Natural killer cell (primary cell): ENCODE measurements at regions not wholly inside any gene's neighbourhood (a gene's known extent, or its start where the extent isn't known, plus 50 kb on each side); places are given as distances from the start of the nearest gene placed in this dataset.

Source experiments
- ATAC-seq, 3 donors: fragments of 150-1000 bp in 2 of 3; fragments of 200-7000 bp in 1 of 3; cut with Tn5 transposase; 1 replicate in 1 of 3; 2 replicates in 2 of 3; pipeline ENCODE4 v1.10.0; 2021; ENCODE audit warnings: mild to moderate bottlenecking in 2 of 3, moderate library complexity in 2 of 3
- DNase-seq, 2 donors: peaks; one replicate each; pipeline versions ENCODE4 v3.0.0 to v3.0.0-alpha.2; 2013 to 2021; ENCODE audit warnings: mixed read lengths in 1 of 2
- H3K27ac ChIP-seq: one replicate; pipeline ENCODE4 v1.5.1; 2013; ENCODE audit warnings: mild to moderate bottlenecking, low read length
- H3K27me3 ChIP-seq: one replicate; pipeline ENCODE4 v1.6.1; 2013; ENCODE audit warnings: low read length; ENCODE audit not compliant: control insufficient read depth, insufficient read depth
- H3K36me3 ChIP-seq: one replicate; pipeline ENCODE4 v1.6.1; 2013; ENCODE audit warnings: low read length; ENCODE audit not compliant: control insufficient read depth, insufficient read depth
- H3K4me1 ChIP-seq: one replicate; pipeline ENCODE4 v1.6.1; 2013; ENCODE audit warnings: low read length; ENCODE audit not compliant: control insufficient read depth, insufficient read depth
- H3K4me3 ChIP-seq: one replicate; pipeline ENCODE4 v1.5.1; 2013; ENCODE audit warnings: low read length
- H3K9me3 ChIP-seq: one replicate; pipeline ENCODE4 v1.6.1; 2013; ENCODE audit warnings: low read length; ENCODE audit not compliant: control insufficient read depth, insufficient read depth
- H3K27ac Mint-ChIP-seq, 2 donors: one replicate each; pipeline ENCODE4 v1.8.0; 2022; ENCODE audit warnings: mild to moderate bottlenecking in 2 of 2, mixed read lengths in 2 of 2, moderate library complexity in 1 of 2
- H3K27me3 Mint-ChIP-seq, 2 donors: one replicate each; pipeline ENCODE4 v1.8.0; 2022; ENCODE audit warnings: low read depth in 2 of 2, mixed read lengths in 2 of 2
- H3K36me3 Mint-ChIP-seq: one replicate; pipeline ENCODE4 v1.8.0; 2022; ENCODE audit warnings: mixed read lengths
- H3K4me1 Mint-ChIP-seq, 2 donors: one replicate each; pipeline ENCODE4 v1.8.0; 2022; ENCODE audit warnings: mixed read lengths in 2 of 2
- H3K4me3 Mint-ChIP-seq: one replicate; pipeline ENCODE4 v1.8.0; 2022; ENCODE audit warnings: mild to moderate bottlenecking, moderate library complexity, mixed read lengths
- H3K9me3 Mint-ChIP-seq, 2 donors: one replicate each; pipeline ENCODE4 v1.8.0; 2022; ENCODE audit warnings: mixed read lengths in 2 of 2
- WGBS: methylation state at CpG from one replicate; pipeline ENCODE4 v1.1.7; 2013; ENCODE audit warnings: missing lambda C conversion rate; ENCODE audit not compliant: insufficient coverage; 5-methylcytosine and 5-hydroxymethylcytosine counted together
- intact Hi-C: fragments of 100-400 bp; cut with micrococcal nuclease; formaldehyde crosslinking; loops from one replicate; pipeline ENCODE4 v1.14.2; 2022
- TF ChIP-seq, protein P1 (sequence below): fragments of 200-600 bp; IDR thresholded peaks from one replicate; pipeline ENCODE4 v1.8.0; 2022; ENCODE audit warnings: antibody characterized with exemption

DNA sequence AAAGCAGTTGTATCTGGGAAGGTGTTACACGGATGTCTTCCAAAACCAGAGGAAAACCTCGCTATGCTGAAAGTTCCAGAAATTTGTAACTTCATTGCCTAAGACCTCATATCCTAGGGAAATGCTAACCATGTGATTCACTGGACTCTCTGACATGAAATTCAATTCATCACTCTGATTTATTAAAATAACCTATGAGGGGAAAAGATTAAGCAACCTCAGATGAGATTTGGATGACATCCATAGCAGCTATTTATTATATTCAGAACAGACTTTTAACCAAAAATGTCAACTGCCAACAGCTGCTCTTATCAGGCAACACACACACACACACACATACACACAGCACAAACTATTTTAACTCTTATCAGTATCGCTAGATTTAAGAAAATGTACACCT, 1006.4 kb upstream of the CTNND2 start:
- H3K4me3 Mint-ChIP-seq: no peak overlapping the region
- Histone ChIP-seq H3K4me3 (no peak overlapping the region), H3K9me3 (no peaks in the 10 kb centered on the region), H3K4me1 (no peaks in the 10 kb centered on the region), H3K27ac (no peak overlapping the region), H3K27me3 (no peaks in the 10 kb centered on the region), H3K36me3 (no peaks in the 10 kb centered on the region)
- TF ChIP-seq, protein P1, sequence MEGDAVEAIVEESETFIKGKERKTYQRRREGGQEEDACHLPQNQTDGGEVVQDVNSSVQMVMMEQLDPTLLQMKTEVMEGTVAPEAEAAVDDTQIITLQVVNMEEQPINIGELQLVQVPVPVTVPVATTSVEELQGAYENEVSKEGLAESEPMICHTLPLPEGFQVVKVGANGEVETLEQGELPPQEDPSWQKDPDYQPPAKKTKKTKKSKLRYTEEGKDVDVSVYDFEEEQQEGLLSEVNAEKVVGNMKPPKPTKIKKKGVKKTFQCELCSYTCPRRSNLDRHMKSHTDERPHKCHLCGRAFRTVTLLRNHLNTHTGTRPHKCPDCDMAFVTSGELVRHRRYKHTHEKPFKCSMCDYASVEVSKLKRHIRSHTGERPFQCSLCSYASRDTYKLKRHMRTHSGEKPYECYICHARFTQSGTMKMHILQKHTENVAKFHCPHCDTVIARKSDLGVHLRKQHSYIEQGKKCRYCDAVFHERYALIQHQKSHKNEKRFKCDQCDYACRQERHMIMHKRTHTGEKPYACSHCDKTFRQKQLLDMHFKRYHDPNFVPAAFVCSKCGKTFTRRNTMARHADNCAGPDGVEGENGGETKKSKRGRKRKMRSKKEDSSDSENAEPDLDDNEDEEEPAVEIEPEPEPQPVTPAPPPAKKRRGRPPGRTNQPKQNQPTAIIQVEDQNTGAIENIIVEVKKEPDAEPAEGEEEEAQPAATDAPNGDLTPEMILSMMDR: no peak
- no peak for ATAC-seq
- intact Hi-C loops: no loop called here
- H3K27me3 Mint-ChIP-seq: peaks cover 0 to 12% of the 10 kb centered on the region in 2 donors
- no peak overlapping the region for H3K27ac Mint-ChIP-seq
- no peak for DNase-seq
- H3K36me3 Mint-ChIP-seq: no peaks in the 10 kb centered on the region
- H3K9me3 Mint-ChIP-seq: no peaks in the 10 kb centered on the region
- 25% methylated on average over 2 of the region's 3 CpGs for WGBS
- peaks cover 4 to 5% of the 10 kb centered on the region in 2 donors for H3K4me1 Mint-ChIP-seq

DNA sequence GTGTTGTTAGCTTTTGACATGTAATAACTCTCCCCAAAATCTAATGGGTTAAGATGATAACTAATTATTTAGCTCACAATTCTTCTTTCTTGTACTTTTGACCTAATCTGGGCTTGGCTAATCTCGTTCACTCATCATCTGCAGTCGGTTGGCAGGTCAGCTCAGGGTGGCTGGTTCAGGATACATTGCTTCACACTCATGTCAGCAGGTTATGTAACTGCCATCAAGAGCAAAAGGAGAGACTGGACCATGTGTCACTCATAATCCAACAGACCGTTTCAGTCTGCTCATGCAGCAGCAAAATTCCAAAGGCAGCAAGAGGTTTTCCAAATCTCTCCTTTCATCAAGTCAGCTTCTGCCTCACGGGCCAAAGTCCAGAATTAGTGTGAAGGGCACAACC, 998.4 kb upstream of the CTNND2 start:
- Histone ChIP-seq H3K4me3 (no peak overlapping the region), H3K27ac (no peak overlapping the region), H3K9me3 (no peaks in the 10 kb centered on the region), H3K4me1 (no peaks in the 10 kb centered on the region), H3K27me3 (no peaks in the 10 kb centered on the region), H3K36me3 (no peaks in the 10 kb centered on the region)
- ATAC-seq (no peak), DNase-seq (no peak)
- H3K36me3 Mint-ChIP-seq: no peaks in the 10 kb centered on the region
- peaks cover 0 to 4% of the 10 kb centered on the region in 2 donors for H3K9me3 Mint-ChIP-seq
- peaks cover 0 to 4% of the 10 kb centered on the region in 2 donors for H3K27me3 Mint-ChIP-seq
- H3K4me1 Mint-ChIP-seq: no peaks in the 10 kb centered on the region
- H3K4me3 Mint-ChIP-seq: no peak overlapping the region
- intact Hi-C loops: no loop called here
- TF ChIP-seq, protein P1: no peak
- 69% methylated on average over 4 of the region's 4 CpGs for WGBS
- H3K27ac Mint-ChIP-seq: no peak overlapping the region

DNA sequence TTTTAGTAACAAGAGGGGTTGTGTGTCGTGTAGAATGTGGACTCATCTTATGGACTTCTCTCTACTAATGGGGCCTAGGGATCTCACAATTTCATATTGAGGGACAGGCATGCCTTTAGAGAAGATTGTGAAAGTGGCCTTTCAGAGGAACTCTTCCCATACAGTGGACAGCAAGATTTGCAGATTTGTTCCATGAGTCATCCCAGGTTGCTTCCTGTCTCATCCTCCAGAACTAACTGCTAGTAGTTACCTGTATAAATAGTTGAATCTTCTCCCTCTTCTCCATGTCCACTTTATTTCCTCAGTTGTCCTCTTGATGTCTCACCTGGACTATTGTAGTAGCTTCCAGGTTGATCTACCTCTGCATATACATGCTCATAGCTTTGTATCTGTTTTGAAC, 997.5 kb upstream of the CTNND2 start:
- TF ChIP-seq, protein P1: no peak
- H3K4me3 ChIP-seq: no peak overlapping the region
- WGBS: no CpG with 5 or more reads among the region's 1 CpG
- DNase-seq (no peak), ATAC-seq (no peak)
- H3K4me1 ChIP-seq: no peaks in the 10 kb centered on the region
- no peaks in the 10 kb centered on the region for H3K4me1 Mint-ChIP-seq
- peaks cover 0 to 5% of the 10 kb centered on the region in 2 donors for H3K27me3 Mint-ChIP-seq
- H3K27me3 ChIP-seq: no peaks in the 10 kb centered on the region
- no peaks in the 10 kb centered on the region for H3K9me3 ChIP-seq
- intact Hi-C loops: no loop called here
- H3K27ac Mint-ChIP-seq: no peak overlapping the region
- no peaks in the 10 kb centered on the region for H3K36me3 ChIP-seq
- peaks cover 0 to 4% of the 10 kb centered on the region in 2 donors for H3K9me3 Mint-ChIP-seq
- H3K4me3 Mint-ChIP-seq: no peak overlapping the region
- no peak overlapping the region for H3K27ac ChIP-seq
- no peaks in the 10 kb centered on the region for H3K36me3 Mint-ChIP-seq

DNA sequence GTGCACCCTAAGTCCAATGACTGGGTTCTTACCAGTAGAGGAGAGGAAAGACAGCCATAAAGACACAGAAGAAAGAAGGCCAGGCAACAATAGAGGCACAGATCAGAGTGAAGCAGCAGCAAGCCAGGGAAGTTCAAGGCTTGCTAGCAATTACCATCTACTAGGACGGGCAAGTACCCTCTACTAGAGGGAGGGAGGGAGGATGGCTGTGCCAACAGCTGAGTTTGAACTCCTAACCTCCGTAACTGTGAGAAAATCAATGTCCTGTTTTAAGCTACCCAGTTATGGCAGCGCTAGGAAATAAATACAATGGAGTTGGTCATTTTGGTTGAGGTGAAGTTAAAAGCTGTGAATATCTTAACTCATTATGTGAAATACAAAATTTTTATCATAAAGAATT, 991.8 kb upstream of the CTNND2 start:
- Mint-ChIP-seq H3K4me3 (no peak overlapping the region), H3K9me3 (peaks cover 0 to 4% of the 10 kb centered on the region in 2 donors), H3K27ac (no peak overlapping the region), H3K27me3 (peaks cover 0 to 5% of the 10 kb centered on the region in 2 donors), H3K4me1 (no peaks in the 10 kb centered on the region), H3K36me3 (no peaks in the 10 kb centered on the region)
- Histone ChIP-seq H3K4me1 (no peaks in the 10 kb centered on the region), H3K4me3 (no peak overlapping the region), H3K27ac (no peak overlapping the region), H3K27me3 (no peaks in the 10 kb centered on the region), H3K36me3 (no peaks in the 10 kb centered on the region), H3K9me3 (no peaks in the 10 kb centered on the region)
- TF ChIP-seq, protein P1: no peak
- intact Hi-C loops: no loop called here
- 94% methylated on average over 3 of the region's 3 CpGs for WGBS
- DNase-seq (no peak), ATAC-seq (no peak)
